ENCODE measurements at regions not wholly inside any gene's neighbourhood (a gene's known extent, or its start where the extent isn't known, plus 50 kb on each side); places are given as distances from the start of the nearest gene placed in this dataset.
"Not testable (repeated sequence)": the region's sequence is repeated elsewhere in the genome, so short reads cannot be mapped to it uniquely, and the experiment has no call there.

GRCh38 chr1:103344930-103345329, 180.6 kb upstream of the RNPC3 start:
- DNase-seq: no peak

- DNase-seq: no peak
Observed at GRCh38 chr1:103341377-103341880, 184.1 kb upstream of the RNPC3 start.

DNA sequence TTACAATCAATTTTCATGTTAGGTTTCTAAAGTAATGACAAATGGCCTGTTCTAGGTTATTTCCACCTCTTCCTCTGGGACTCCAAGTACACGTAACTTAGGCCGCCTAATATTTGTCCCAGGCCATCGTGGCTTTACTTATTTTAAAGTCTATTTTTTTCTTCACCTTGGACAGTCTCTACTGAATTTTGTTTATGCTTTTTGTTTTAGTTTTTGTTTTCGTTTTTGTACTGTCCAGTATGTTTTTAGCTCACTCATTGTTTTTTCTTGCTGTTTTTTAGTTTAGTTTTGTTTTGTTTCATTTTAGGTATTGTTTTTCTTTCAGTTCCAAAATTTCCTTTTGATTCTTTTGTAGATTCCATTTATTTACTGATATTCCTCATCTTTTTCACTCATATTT, 187.7 kb upstream of the RNPC3 start:
- no peak for DNase-seq

- DNase-seq: no peak
Observed at GRCh38 chr1:103336408-103336807, 189.1 kb upstream of the RNPC3 start.

DNA sequence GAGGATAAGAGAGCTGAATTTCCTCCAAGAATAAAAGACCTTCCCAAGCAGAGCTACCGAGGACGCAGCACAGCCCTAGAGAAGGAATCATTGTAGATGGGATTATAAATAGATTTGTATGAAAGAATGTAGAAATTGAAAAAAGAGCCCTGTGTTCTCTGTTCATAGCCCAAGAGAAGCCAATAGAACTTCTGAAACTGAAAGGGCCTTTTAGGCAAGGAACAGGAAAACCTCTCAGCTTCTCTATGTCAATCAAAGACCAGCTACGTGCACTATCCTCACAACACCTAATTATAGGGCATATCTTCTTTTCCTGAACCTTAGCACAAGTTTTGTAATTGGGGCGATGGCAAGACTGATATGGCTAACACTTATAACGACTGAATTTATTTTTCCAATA, 192.4 kb upstream of the RNPC3 start:
- no peak for DNase-seq

DNA sequence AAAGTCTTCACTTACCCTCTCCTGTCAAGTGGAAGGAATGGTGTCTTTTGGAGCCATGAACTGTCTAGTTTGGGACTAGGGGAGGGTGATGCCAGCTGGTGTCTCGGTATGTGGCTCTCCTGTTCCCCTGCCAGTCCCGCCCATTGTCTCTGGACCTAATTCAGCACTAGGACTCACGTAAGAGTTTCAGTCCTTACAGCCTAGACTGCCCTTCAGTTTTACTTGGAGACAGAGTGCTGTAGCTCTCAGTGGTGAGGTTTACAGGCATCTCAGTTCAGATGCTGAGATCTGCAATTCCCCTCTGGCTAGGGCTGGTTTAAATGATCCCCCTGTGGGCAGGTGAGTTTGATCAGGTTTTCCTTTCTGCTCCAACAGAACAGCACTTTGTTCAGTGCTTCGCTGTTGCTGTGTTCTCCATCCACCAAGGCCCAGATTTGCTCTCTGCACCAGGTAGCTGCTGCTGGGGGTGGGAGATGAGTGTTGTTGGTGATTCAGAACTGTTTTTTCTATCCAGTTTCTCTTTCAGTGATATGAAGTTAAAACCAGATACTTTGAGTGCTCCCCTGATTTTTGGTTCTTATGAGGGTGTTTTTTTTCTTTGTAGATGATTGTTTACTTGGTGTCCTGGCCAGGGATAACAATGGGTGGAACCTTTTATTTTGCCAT, 198.3 kb upstream of the RNPC3 start:
- no peak for DNase-seq

GRCh38 chr1:103326595-103326994, 198.9 kb upstream of the RNPC3 start:
- no peak for DNase-seq

- no peak for DNase-seq
Observed at GRCh38 chr1:103309786-103310185, 201.5 kb upstream of the COL11A1 start.

GRCh38 chr1:103307751-103308150, 199.4 kb upstream of the COL11A1 start:
- no peak for DNase-seq

DNA sequence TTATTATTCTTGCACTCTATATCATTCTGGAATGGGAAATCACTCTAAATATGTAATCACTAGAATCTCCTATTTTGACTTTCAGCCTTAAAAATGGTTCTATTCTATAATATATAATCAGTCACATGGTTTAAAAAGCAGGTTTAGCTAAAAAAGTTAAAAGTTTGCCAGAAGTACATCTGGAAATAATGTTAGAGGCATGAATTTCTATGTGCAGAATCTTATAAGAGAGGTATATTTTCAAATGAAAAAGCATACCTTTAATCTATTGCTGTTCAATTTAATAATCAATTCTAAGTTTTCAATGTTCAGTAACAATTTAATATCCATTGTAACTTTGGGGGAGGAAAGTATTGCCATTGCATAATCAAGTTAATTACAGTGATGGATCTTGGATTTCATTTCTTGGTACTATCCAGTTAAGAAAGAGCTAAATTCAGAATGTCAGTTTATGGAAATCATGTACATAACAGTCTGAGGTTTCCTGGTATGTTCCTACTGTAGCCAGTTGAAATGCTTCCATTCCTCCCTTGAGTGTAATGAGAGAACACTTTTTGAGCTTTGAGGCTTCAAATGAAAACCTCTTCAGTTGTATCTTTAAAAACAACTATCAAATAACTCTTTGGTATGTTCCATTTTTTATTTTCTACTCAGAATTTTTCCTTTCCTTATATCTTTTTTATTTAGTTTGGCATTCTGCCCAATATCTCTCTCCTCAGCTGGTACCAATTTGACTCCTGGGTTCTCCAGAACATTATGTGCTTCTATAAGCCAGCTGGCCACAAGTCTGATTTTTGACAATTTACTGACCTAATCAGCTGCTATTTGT, 175.7 kb upstream of the COL11A1 start:
- no peak for DNase-seq

DNA sequence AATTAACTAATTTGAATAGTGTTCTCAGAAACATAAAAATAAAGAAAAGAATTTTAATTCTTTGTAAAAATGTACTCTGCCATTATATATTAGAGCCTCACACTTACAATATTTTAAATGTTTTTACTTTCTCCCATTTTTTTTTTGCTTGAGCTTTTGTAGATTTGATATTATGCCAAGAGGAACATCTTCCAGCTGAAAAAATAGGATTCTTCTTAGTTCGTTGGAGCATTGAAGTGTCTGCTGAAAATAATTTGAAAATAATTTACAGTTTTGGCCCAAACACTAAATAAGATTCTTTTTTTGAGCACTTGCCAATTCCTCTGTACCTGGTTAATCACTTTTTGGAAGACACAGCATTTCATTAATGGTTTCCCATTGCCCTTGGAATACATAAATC, 175.0 kb upstream of the COL11A1 start:
- DNase-seq: no peak

- no peak for DNase-seq
Observed at GRCh38 chr1:103275725-103276124, 167.4 kb upstream of the COL11A1 start.

GRCh38 chr1:103274886-103275285, 166.6 kb upstream of the COL11A1 start:
- DNase-seq: no peak

DNA sequence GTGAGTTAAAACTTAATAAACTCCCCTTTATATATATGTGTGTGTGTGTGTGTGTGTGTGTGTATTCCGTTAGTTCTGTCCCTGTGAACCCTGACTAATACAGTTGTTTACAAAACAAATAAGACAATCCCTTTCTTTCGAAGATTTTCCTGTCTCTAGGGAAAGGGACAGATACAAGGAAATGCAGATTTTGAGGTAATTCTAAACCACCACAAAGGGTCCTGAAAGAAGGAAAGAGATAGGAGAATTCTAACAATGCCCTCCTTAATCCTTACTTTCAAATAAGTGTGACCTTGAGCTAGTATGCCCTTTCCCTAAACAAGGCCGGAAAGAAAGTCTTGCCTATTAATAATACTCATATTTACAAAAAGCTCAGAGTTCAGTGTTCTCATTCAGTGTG, 164.8 kb upstream of the COL11A1 start:
- DNase-seq: no peak

DNA sequence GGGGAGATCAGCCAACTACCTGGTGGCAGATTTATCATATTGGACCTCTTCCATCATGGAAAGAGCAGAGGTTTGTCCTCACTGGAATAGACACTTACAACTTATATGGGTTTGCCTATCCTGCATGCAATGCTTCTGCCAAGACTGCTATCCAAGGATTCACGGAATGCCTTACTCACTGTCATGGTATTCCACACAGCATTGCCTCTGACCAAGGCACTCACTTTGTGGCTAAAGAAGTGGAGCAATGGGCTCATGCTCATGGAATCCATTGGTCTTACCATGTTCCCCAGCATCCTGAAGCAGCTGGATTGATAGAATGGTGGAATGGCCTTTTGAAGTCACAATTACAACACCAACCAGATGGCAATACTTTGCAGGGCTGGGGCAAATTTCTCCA, 163.1 kb upstream of the COL11A1 start:
- not testable (repeated sequence) for DNase-seq

- no peak for DNase-seq
Observed at GRCh38 chr1:103267893-103268292, 159.6 kb upstream of the COL11A1 start.

DNA sequence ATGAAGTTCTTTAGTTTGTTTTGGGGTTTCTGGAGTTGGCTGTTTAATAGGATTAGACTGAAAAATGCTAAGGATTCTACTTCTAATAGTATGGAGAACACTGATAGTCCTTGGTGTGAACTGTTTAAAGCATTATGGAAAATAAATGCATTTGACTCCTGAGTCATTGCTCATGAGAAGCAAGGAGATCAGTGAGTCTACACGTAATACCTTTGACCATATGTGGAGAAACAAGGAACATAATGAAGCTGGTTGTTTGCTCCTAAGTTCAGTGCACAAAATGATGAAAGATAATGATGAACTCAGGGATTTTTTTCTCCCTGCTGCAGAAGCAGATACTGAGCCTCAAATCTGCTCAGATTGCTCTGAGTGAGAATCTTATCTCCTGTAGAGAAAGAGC, 158.9 kb upstream of the COL11A1 start:
- DNase-seq: no peak

GRCh38 chr1:103266036-103266435, 157.7 kb upstream of the COL11A1 start:
- no peak for DNase-seq

DNA sequence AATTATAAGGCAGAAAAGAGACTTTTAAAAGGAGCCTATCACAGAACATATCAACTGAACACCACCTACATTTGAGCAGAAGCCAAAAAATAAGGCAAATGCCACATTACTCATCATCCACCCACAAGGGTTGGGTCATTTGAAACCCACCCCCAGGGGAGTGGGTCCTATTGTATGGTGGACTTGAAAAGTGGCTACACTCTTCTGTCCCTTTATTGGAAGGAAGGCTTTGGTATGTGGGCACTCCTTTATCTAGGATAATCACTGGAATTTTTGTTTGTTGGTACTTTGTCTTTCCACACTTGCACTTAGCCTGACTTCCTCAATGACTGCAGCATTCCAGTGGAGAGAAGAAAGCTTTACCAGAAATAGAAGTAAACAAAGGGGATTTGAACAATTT, 157.2 kb upstream of the COL11A1 start:
- DNase-seq: no peak

DNA sequence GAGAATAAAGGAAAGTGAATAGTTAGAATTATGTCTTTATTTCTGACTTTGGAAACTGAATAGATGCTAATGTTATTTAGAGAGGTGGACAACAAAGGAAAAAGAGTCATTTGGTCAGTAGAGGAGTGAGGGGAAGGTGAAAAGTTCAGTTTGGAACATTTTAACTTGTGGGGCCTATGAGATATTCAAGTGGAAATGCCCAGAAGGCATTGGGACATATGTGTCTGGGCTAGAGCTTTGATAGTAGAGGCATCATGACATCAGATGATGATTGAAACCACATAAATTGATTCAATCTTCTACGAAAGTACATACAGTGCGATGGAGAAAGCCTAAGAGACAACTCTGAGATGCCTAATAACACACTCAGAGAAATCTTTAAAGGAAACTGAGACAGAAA, 151.7 kb upstream of the COL11A1 start:
- DNase-seq: no peak

DNA sequence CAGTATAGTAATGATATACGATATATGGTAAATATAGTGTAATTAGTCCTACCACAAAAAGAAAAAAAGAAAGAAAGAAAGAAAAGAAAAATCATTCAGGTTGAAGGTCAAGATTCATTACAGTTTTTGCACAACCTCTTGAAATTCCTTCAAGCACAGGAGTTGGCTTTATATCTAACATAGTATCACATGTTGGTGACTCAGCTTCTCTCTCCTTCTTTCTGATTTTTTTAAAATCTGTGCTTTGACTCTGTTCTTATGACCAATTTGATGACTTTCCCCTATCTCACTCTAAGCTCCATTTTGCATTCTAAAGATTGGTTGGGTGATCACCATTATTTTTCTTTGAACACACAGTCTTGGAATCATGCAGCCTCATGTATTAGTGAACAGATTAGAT, 148.2 kb upstream of the COL11A1 start:
- no peak for DNase-seq

GRCh38 chr1:103254691-103255090, 146.4 kb upstream of the COL11A1 start:
- no peak for DNase-seq

DNA sequence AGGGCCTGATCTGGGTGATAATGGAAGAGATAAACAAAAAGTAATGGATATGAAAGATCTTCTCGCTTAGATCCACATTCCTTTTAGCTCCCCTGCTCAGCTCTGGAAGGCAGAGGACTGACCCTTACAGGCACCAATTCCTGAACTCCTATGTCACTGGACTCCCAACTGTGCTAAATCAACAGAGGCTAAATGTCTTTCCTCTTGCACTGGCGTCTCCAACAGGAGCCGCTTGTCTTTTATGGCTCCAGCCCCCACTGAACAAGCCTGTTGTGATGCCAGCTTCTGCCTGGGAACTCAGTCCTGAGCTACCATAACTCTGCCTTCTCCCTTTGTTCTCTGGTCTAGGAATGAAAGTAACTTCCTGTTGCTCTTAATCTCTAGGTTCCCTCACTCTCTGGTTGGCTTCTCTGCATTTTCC, 142.1 kb upstream of the COL11A1 start:
- DNase-seq: no peak

DNA sequence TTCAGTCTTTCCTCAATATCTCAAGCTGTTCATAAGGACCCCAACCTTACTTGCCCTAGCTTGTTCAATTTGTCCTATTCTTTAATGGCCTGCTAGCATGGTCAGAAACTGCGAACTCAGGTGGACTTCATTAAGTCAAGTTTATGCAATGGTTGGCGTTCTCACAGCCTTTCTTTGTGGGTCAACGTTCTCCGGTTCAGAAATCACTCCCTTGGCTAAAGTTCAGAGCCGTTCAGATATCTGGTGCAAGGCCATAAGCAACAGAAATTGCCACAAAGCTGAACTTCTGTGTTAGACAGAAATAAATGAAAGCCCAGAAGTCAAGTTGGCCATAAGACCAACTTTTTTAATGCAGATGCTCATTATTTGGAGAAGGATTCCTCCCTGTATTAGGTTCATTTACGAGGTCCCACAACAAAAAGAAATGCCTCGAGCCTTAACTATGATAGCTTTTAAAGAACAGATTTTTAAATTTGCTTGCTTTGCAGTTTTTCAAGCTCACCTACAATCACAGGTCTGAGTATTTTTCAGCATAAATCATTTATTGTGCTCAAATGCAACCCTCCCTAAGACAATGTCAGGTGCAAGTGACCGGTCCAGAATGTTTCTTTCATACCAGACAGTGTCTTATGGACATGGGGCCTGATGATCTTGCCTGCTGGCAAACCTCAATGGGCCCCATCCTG, 140.2 kb upstream of the COL11A1 start:
- no peak for DNase-seq
